ENCODE measurements at regions not wholly inside any gene's neighbourhood (a gene's known extent, or its start where the extent isn't known, plus 50 kb on each side); places are given as distances from the start of the nearest gene placed in this dataset.

DNA sequence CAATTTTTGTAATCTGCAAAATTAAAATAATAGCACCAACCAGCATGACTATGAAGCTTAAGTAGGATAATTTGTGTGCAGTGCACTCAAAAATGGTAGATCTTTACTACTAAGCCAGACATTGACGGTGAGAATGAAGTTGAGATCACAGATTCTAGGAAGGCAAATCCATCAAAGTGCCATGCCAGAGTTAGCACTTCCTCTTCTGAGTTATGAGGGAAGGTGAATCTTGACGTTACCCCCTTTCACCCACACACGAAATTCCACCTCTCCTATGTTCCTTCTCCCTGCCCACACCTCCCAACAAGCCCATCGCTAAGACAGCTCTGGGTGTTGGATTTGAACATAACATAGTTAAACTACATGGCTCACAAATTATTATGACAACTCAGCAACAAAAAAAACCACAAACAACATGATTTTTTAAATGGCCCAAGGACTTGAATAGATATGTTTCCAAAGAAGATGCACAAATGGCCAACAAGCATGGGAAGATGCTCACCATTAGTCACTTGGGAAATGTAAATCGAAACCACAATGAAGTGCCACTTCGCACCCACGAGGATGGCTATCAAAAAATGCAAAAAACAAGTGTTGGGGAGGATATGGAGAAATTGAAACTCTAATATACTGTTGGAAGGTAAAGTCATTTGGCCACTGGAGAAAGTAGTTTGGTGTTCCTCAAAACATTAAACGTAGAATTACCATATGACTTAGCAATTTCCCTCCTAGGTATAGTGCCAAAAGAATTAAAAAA lies 119.3 kb upstream of the RAP1B start:
- TF ChIP-seq, protein P1, sequence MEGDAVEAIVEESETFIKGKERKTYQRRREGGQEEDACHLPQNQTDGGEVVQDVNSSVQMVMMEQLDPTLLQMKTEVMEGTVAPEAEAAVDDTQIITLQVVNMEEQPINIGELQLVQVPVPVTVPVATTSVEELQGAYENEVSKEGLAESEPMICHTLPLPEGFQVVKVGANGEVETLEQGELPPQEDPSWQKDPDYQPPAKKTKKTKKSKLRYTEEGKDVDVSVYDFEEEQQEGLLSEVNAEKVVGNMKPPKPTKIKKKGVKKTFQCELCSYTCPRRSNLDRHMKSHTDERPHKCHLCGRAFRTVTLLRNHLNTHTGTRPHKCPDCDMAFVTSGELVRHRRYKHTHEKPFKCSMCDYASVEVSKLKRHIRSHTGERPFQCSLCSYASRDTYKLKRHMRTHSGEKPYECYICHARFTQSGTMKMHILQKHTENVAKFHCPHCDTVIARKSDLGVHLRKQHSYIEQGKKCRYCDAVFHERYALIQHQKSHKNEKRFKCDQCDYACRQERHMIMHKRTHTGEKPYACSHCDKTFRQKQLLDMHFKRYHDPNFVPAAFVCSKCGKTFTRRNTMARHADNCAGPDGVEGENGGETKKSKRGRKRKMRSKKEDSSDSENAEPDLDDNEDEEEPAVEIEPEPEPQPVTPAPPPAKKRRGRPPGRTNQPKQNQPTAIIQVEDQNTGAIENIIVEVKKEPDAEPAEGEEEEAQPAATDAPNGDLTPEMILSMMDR (IDR thresholded peaks at IDR 0.05; ENCODE audit: low read length) = no peak
- TF ChIP-seq EZH2 (IDR thresholded peaks at IDR 0.05; ENCODE audit: borderline replicate concordance, low read length) = no peak

GRCh38 chr12:68495336-68496070 lies 115.2 kb upstream of the RAP1B start:
- TF ChIP-seq, protein P1 (IDR thresholded peaks at IDR 0.05; ENCODE audit: low read length) = no peak
- TF ChIP-seq EZH2 (IDR thresholded peaks at IDR 0.05; ENCODE audit: borderline replicate concordance, low read length) = no peak
- H3K79me2 ChIP-seq (ENCODE audit: insufficient read depth, low read length) = no peaks in the 10 kb centered on the region
- no peaks in the 10 kb centered on the region for H3F3A ChIP-seq (ENCODE audit: insufficient read depth, low read length)
- no peaks in the 10 kb centered on the region for H3K4me1 ChIP-seq (ENCODE audit: insufficient read depth, low read length, severe bottlenecking)
- 0 out of 2 replicates have a peak, but pooled peaks cover 5% of the 10 kb centered on the region for H3K27me3 ChIP-seq (ENCODE audit: insufficient read depth, low read length)
- no peak overlapping the region for H3K27ac ChIP-seq (ENCODE audit: low read depth, low read length, poor library complexity, severe bottlenecking)
- no peaks in the 10 kb centered on the region for H3K36me3 ChIP-seq (ENCODE audit: insufficient read depth, low read length)
- no peak overlapping the region for H3K4me3 ChIP-seq (ENCODE audit: low read depth, low read length, poor library complexity, severe bottlenecking)
- H3K9me2 ChIP-seq (ENCODE audit: low read depth, low read length) = no peaks in the 10 kb centered on the region
- no peak overlapping the region for H2AFZ ChIP-seq (ENCODE audit: low read length)
- H3K4me2 ChIP-seq (ENCODE audit: low read length) = no peak overlapping the region
- H3K9ac ChIP-seq (ENCODE audit: low read length) = no peak overlapping the region
- H3K9me3 ChIP-seq (ENCODE audit: low read length) = no peaks in the 10 kb centered on the region
- H4K20me1 ChIP-seq (ENCODE audit: insufficient read depth, low read length) = no peaks in the 10 kb centered on the region

More for the DNA sequence above, 119.3 kb upstream of the RAP1B start:
- Histone ChIP-seq H3K4me3 (ENCODE audit: low read depth, low read length, poor library complexity, severe bottlenecking) (no peak overlapping the region), H3K4me1 (ENCODE audit: insufficient read depth, low read length, severe bottlenecking) (no peaks in the 10 kb centered on the region), H3K27ac (ENCODE audit: low read depth, low read length, poor library complexity, severe bottlenecking) (no peak overlapping the region), H3F3A (ENCODE audit: insufficient read depth, low read length) (no peaks in the 10 kb centered on the region), H2AFZ (ENCODE audit: low read length) (no peak overlapping the region), H3K9me2 (ENCODE audit: low read depth, low read length) (no peaks in the 10 kb centered on the region), H3K36me3 (ENCODE audit: insufficient read depth, low read length) (no peaks in the 10 kb centered on the region), H3K9ac (ENCODE audit: low read length) (no peak overlapping the region), H3K9me3 (ENCODE audit: low read length) (no peaks in the 10 kb centered on the region), H3K4me2 (ENCODE audit: low read length) (no peak overlapping the region), H3K79me2 (ENCODE audit: insufficient read depth, low read length) (no peaks in the 10 kb centered on the region), H4K20me1 (ENCODE audit: insufficient read depth, low read length) (no peaks in the 10 kb centered on the region), H3K27me3 (ENCODE audit: insufficient read depth, low read length) (no peaks in the 10 kb centered on the region)

DNA sequence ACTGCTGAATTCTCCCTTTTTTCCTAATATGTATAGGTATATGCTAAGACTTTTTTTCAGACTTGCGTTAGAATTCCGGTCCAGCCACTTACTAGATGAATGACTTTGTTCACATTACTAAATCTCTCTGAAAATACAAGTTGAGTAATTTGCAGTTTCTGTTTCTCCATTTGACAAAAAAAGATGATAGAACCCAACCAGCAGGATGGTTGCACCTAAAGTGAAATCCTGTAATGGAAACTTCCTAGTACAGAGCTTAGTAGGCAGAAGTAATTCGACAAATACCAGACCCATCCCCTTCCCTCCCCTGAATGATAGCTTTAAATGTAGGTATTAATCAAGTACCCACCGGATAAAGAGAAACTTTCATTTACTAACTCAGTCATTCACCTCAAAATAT lies 113.6 kb upstream of the RAP1B start:
- no peaks in the 10 kb centered on the region for H3K9me2 ChIP-seq (ENCODE audit: low read depth, low read length)
- H4K20me1 ChIP-seq (ENCODE audit: insufficient read depth, low read length) = no peaks in the 10 kb centered on the region
- no peak overlapping the region for H3K4me3 ChIP-seq (ENCODE audit: low read depth, low read length, poor library complexity, severe bottlenecking)
- no peaks in the 10 kb centered on the region for H3F3A ChIP-seq (ENCODE audit: insufficient read depth, low read length)
- no peaks in the 10 kb centered on the region for H3K79me2 ChIP-seq (ENCODE audit: insufficient read depth, low read length)
- no peaks in the 10 kb centered on the region for H3K36me3 ChIP-seq (ENCODE audit: insufficient read depth, low read length)
- no peak overlapping the region for H3K4me2 ChIP-seq (ENCODE audit: low read length)
- H2AFZ ChIP-seq (ENCODE audit: low read length) = no peak overlapping the region
- H3K9me3 ChIP-seq (ENCODE audit: low read length) = no peaks in the 10 kb centered on the region
- no peak overlapping the region for H3K27ac ChIP-seq (ENCODE audit: low read depth, low read length, poor library complexity, severe bottlenecking)
- no peak overlapping the region for H3K9ac ChIP-seq (ENCODE audit: low read length)
- TF ChIP-seq, protein P1 (IDR thresholded peaks at IDR 0.05; ENCODE audit: low read length) = no peak
- no peak for TF ChIP-seq EZH2 (IDR thresholded peaks at IDR 0.05; ENCODE audit: borderline replicate concordance, low read length)
- 0 out of 2 replicates have a peak, but pooled peaks cover 5% of the 10 kb centered on the region for H3K27me3 ChIP-seq (ENCODE audit: insufficient read depth, low read length)
- no peaks in the 10 kb centered on the region for H3K4me1 ChIP-seq (ENCODE audit: insufficient read depth, low read length, severe bottlenecking)
